Heart right ventricle (tissue), 16 donors: ENCODE measurements at regions not wholly inside any gene's neighbourhood (a gene's known extent, or its start where the extent isn't known, plus 50 kb on each side); places are given as distances from the start of the nearest gene placed in this dataset.

Source experiments
- ATAC-seq, 8 donors: fragments of 200-7000 bp; cut with Tn5 transposase; one replicate each; pipeline ENCODE4 v1.9.1; 2020; ENCODE audit warnings: mild to moderate bottlenecking in 8 of 8, moderate library complexity in 8 of 8, moderate number of reproducible peaks in 1 of 8
- DNase-seq, 2 donors: peaks; one replicate each; pipeline ENCODE4 v3.0.0-alpha.2; 2020
- H3K27ac ChIP-seq, 10 donors: fragments of 200-600 bp; sonication (generic) in 2 of 10; one replicate each; pipeline versions ENCODE4 v1.5.0 to v1.8.0; 2020 to 2022; ENCODE audit warnings: mild to moderate bottlenecking in 3 of 10
- H3K27me3 ChIP-seq, 7 donors: fragments of 200-600 bp; one replicate each; pipeline ENCODE4 v1.8.0; 2021 to 2022; ENCODE audit warnings: mild to moderate bottlenecking in 2 of 7
- H3K36me3 ChIP-seq, 9 donors: fragments of 200-600 bp; sonication (generic) in 1 of 9; one replicate each; pipeline versions ENCODE4 v1.5.0 to v1.8.0; 2020 to 2022; ENCODE audit warnings: mild to moderate bottlenecking in 2 of 9
- H3K4me1 ChIP-seq, 9 donors: fragments of 200-600 bp; sonication (generic) in 1 of 9; one replicate each; pipeline versions ENCODE4 v1.5.0 to v1.8.0; 2020 to 2022; ENCODE audit warnings: mild to moderate bottlenecking in 4 of 9
- H3K4me3 ChIP-seq, 10 donors: fragments of 200-600 bp; sonication (generic) in 2 of 10; one replicate each; pipeline versions ENCODE4 v1.5.0 to v1.8.0; 2020 to 2022; ENCODE audit warnings: mild to moderate bottlenecking in 7 of 10, moderate library complexity in 2 of 10
- H3K9me3 ChIP-seq, 11 donors: fragments of 200-600 bp in 10 of 11; sonication (generic) in 2 of 11; one replicate each; pipeline versions ENCODE4 v1.5.0 to v1.8.0; 2013 to 2022; ENCODE audit warnings: mild to moderate bottlenecking in 2 of 11, control low read depth in 1 of 11, moderate library complexity in 1 of 11
- CTCF ChIP-seq, 9 donors: fragments of 200-600 bp; sonication (generic) in 2 of 9; IDR thresholded peaks; one replicate each; pipeline versions ENCODE4 v1.5.0 to v1.8.0; 2021 to 2022; ENCODE audit warnings: antibody characterized with exemption in 9 of 9, mild to moderate bottlenecking in 5 of 9, moderate library complexity in 1 of 9
- WGBS, 2 donors: extraction: QIAGEN DNeasy Blood & Tissue Kit; methylation state at CpG; one replicate each; pipeline ENCODE4 v1.1.7; 2013; ENCODE audit warnings: inconsistent platforms in 1 of 2; 5-methylcytosine and 5-hydroxymethylcytosine counted together
- intact Hi-C, 10 donors: fragments of 100-400 bp; cut with DNase I; formaldehyde crosslinking; loops; one replicate each; pipeline versions ENCODE4 v1.11.1 to v1.14.2; 2022
- donor health status: Arrhythmogenic right ventricular cardiomyopathy.
- donor health status: ischemic (EF 13 %, LVEDD 7.1; RV severe dilation, severe dysfunction).
- donor health status: healthy with polysubstance abuse.
- donor health status: DM: no; HTN: yes; CAD: no.
- donor health status: DM: no; HTN: no; CAD: no.
- donor health status: ischemic (EF 25% LVEDD 6.9; RV normal size, moderate dysfunction).
- donor health status: ischemic (EF 25% LVEDD 5.7; RV mildly dilated, moderate dysfunction).
- donor health status: healthy.
- donor health status: DM: yes; HTN: yes; CAD: no.
- donor health status: Ischemic cardiomyopathy.
- donor health status: ischemic (EF 35%, LVEDD 5.7; RV mildly dilated, moderate dysfunction).
- donor health status: nonischemic (EF 11% LVEDD 7.7; RV severe dilation, severe dysfunction).
- donor health status: DM: yes; HTN: yes; CAD: no.
- donor health status: PGD.
- donor health status: ischemic (EF 29% LVEDD 5.4; RV normal size, mild dysfunction).
- donor health status: nonischemic (EF 23%, LVEDD 6.1; RV moderate dilation, normal function).

- TF ChIP-seq CTCF (IDR thresholded peaks at IDR 0.05) = no peak
- peaks cover 0 to 14% (median 0%) of the 10 kb centered on the region in 9 donors for H3K4me1 ChIP-seq
- H3K27ac ChIP-seq = no peak overlapping the region
- WGBS, 2 donors = 96 to 100% methylated on average over 1 of the region's 1 CpG
- DNase-seq (no peak), ATAC-seq (no peak)
- H3K36me3 ChIP-seq = no peaks in the 10 kb centered on the region
- H3K4me3 ChIP-seq = no peak overlapping the region
- peaks cover 0 to 2% (median 0%) of the 10 kb centered on the region in 11 donors for H3K9me3 ChIP-seq
- intact Hi-C loops = no loop called here
- no peaks in the 10 kb centered on the region for H3K27me3 ChIP-seq
Observed at GRCh38 chr13:106774621-106775020, 206.7 kb upstream of the ARGLU1 start.

GRCh38 chr13:106772006-106772601 is 204.2 kb upstream of the ARGLU1 start:
- 26 to 32% methylated on average over 6 of the region's 6 CpGs for WGBS, 2 donors
- Histone ChIP-seq H3K27ac (no peak overlapping the region), H3K9me3 (peaks cover 0 to 14% (median 7%) of the 10 kb centered on the region in 11 donors), H3K4me1 (peaks cover 0 to 14% (median 0%) of the 10 kb centered on the region in 9 donors), H3K4me3 (no peak overlapping the region), H3K27me3 (no peaks in the 10 kb centered on the region), H3K36me3 (no peaks in the 10 kb centered on the region)
- intact Hi-C loops = no loop called here
- ATAC-seq (peak in 1 of 8 donors; percentile 42), DNase-seq (no peak)
- no peak for TF ChIP-seq CTCF (IDR thresholded peaks at IDR 0.05)

GRCh38 chr13:106768991-106769390 is 201.1 kb upstream of the ARGLU1 start:
- 68 to 71% methylated on average over 3 of the region's 3 CpGs for WGBS, 2 donors
- TF ChIP-seq CTCF (IDR thresholded peaks at IDR 0.05) = no peak
- Histone ChIP-seq H3K36me3 (no peaks in the 10 kb centered on the region), H3K27ac (no peak overlapping the region), H3K4me1 (peaks cover 0 to 14% (median 0%) of the 10 kb centered on the region in 9 donors), H3K27me3 (no peaks in the 10 kb centered on the region), H3K4me3 (no peak overlapping the region), H3K9me3 (peaks cover 0 to 21% (median 10%) of the 10 kb centered on the region in 11 donors)
- ATAC-seq (no peak), DNase-seq (no peak)
- intact Hi-C loops = no loop called here

- Histone ChIP-seq H3K27me3 (no peaks in the 10 kb centered on the region), H3K36me3 (no peaks in the 10 kb centered on the region), H3K4me1 (no peaks in the 10 kb centered on the region), H3K4me3 (no peak overlapping the region), H3K9me3 (peaks cover 0 to 15% (median 9%) of the 10 kb centered on the region in 11 donors), H3K27ac (no peak overlapping the region)
- 87 to 89% methylated on average over 3 of the region's 3 CpGs for WGBS, 2 donors
- DNase-seq (no peak), ATAC-seq (no peak)
- no peak for TF ChIP-seq CTCF (IDR thresholded peaks at IDR 0.05)
- intact Hi-C loops = no loop called here
Observed at GRCh38 chr13:106762708-106763107, 194.8 kb upstream of the ARGLU1 start.
